ENCODE measurements at regions not wholly inside any gene's neighbourhood (a gene's known extent, or its start where the extent isn't known, plus 50 kb on each side); places are given as distances from the start of the nearest gene placed in this dataset.

DNA sequence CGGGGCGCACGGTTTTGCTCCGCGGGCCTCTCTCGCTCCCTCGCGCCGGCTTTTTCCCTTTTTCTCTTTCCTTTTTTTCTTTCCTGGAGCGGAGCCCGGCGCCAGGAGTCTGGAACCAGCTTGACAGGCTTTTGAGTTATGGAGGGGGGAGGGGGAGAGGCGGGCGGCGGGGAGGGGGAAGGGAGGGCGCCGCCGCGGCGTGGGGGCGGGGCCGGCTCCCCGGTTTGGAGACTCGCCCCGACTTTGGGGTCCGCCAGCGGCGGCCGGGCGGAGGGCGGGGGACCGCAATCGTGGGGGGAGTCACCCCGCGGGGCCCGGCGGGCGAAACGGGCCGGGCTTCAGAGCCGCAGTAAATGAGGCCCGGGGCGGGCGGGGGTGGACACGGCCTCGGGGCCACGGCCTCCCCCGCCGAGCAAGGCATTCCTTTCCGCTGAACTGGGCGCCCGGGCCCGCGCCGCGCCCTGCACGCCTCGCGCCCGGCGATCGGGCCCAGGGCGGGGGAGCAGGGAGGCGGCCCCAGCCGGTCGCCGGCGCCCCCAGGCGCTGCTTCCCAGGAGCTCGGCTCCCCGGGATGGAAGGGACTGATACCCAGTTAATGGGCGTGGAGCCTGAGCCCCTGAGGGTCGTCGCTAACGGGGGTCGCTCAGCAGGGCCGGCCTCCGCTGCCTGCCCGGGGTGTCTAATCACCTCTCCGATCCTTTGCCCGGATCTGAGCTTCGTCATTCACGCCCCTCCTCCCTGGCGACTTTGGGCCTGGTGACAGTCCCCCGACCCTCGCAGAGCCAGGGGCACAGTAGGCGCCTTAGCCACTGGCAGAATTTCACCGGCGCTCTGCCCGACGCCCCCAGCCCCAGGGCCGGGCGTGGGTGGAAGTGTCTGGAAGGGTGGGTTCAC lies 138.1 kb downstream of the C9orf50 start:
- peak overlapping the region; percentile 88 for H3K4me3 ChIP-seq
- ChIA-PET POLR2A (ENCODE audit: unreplicated experiment) (interaction anchor here (0.6 to 1.8 kb wide), 13 partner anchors 14 to 343 kb away, joined by 3 to 27 read pairs (median 7); partner anchors contain the start of gene IER5L), CTCF (interaction anchor here (0.5 to 1.2 kb wide), 8 partner anchors 12 to 444 kb away, joined by 3 to 9 read pairs (median 6); no protein-coding TSS in a partner anchor)
- H3K4me1 ChIP-seq (replicated peaks; ENCODE audit: insufficient read depth) = peaks cover 82% of the 10 kb centered on the region
- H3K9me2 ChIP-seq (ENCODE audit: insufficient read depth) = no peaks in the 10 kb centered on the region
- H3K4me2 ChIP-seq = peak overlapping the region; percentile 87
- no peak for TF ChIP-seq EZH2 (IDR thresholded peaks at IDR 0.05; ENCODE audit: low read depth)
- TF ChIP-seq, protein P1, sequence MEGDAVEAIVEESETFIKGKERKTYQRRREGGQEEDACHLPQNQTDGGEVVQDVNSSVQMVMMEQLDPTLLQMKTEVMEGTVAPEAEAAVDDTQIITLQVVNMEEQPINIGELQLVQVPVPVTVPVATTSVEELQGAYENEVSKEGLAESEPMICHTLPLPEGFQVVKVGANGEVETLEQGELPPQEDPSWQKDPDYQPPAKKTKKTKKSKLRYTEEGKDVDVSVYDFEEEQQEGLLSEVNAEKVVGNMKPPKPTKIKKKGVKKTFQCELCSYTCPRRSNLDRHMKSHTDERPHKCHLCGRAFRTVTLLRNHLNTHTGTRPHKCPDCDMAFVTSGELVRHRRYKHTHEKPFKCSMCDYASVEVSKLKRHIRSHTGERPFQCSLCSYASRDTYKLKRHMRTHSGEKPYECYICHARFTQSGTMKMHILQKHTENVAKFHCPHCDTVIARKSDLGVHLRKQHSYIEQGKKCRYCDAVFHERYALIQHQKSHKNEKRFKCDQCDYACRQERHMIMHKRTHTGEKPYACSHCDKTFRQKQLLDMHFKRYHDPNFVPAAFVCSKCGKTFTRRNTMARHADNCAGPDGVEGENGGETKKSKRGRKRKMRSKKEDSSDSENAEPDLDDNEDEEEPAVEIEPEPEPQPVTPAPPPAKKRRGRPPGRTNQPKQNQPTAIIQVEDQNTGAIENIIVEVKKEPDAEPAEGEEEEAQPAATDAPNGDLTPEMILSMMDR (conservative IDR thresholded peaks at IDR 0.05) = no peak
- no TSS peak for BruUV-seq (replicated peaks)
- H3F3A ChIP-seq (ENCODE audit: insufficient read depth, low read depth) = peaks cover 68% of the 10 kb centered on the region
- H3K27ac ChIP-seq = peak overlapping the region; percentile 99
- H3K79me2 ChIP-seq (ENCODE audit: low read depth) = peaks cover 10% of the 10 kb centered on the region
- intact Hi-C loops (cut with micrococcal nuclease; ENCODE audit: unreplicated experiment) = loop anchor here (1.0 to 10.0 kb wide), 12 partner anchors 22 to 458 kb away; partner anchors contain the start of genes IER5L, PTGES and SH3GLB2
- no peaks in the 10 kb centered on the region for H3K9me3 ChIP-seq (ENCODE audit: insufficient read depth, low read depth)
- peak overlapping the region; percentile 80 for H2AFZ ChIP-seq
- no peaks in the 10 kb centered on the region for H3K27me3 ChIP-seq (ENCODE audit: insufficient read depth, low read depth)
- no peaks in the 10 kb centered on the region for H4K20me1 ChIP-seq (ENCODE audit: insufficient read depth)
- DNase-seq = peak; percentile 69 to 92
- H3K36me3 ChIP-seq (ENCODE audit: low read depth) = no peaks in the 10 kb centered on the region

DNA sequence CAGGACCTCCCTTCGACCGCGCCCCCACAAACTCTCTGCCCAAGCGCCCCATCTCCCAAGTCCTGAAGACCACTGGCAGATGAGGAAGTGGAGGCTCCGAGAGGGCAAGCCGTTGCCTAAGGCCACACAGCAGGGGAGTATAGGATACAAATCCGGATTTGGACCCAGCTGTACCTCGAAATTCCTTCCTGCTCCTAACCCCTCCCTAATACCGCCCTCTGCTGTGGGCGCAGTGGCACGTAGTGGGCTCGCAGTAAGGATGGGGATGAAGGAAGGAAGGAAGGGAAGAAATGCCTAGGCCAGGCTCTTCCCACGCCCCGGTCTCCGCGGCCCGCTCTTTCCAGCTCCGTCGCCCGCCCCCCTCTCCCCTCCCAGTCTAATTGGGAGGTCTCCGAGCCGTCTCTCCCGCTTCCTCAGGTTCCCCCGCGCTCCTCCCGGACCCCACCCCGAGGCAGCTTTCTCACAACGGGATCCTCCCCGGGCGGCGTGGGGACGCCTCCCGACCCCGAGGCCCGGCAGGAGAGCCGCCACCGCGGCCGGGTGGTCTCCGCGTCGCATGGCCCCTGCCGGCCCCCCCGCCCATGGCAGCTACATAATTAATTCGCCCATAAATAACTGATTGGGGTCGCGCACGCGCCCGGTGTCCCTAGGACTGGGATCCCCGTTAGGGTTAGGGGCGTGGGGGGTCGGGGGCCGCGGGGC lies 138.9 kb downstream of the C9orf50 start:
- Histone ChIP-seq H3F3A (ENCODE audit: insufficient read depth, low read depth) (peaks cover 61% of the 10 kb centered on the region), H3K4me1 (replicated peaks; ENCODE audit: insufficient read depth) (peaks cover 77% of the 10 kb centered on the region), H3K27ac (peak overlapping the region; percentile 99), H3K4me3 (peak overlapping the region; percentile 88), H3K4me2 (peak overlapping the region; percentile 87), H4K20me1 (ENCODE audit: insufficient read depth) (no peaks in the 10 kb centered on the region), H3K36me3 (ENCODE audit: low read depth) (no peaks in the 10 kb centered on the region), H2AFZ (peak overlapping the region; percentile 80), H3K79me2 (ENCODE audit: low read depth) (peaks cover 10% of the 10 kb centered on the region), H3K27me3 (ENCODE audit: insufficient read depth, low read depth) (no peaks in the 10 kb centered on the region), H3K9me3 (ENCODE audit: insufficient read depth, low read depth) (no peaks in the 10 kb centered on the region), H3K9me2 (ENCODE audit: insufficient read depth) (no peaks in the 10 kb centered on the region)
- intact Hi-C loops (cut with micrococcal nuclease; ENCODE audit: unreplicated experiment) = loop anchor here (1.0 to 10.0 kb wide), 9 partner anchors 21 to 457 kb away; partner anchors contain the start of genes PTGES and SH3GLB2
- ChIA-PET POLR2A (ENCODE audit: unreplicated experiment) (interaction anchor here (0.6 to 1.1 kb wide), 3 partner anchors 22 to 304 kb away, joined by 3 to 17 read pairs (median 17); partner anchors contain the start of gene IER5L), CTCF (interaction anchor here (0.5 to 1.5 kb wide), 7 partner anchors 12 to 443 kb away, joined by 3 to 8 read pairs (median 5); no protein-coding TSS in a partner anchor)
- peak in 1 of 2 experiments; percentile 36 for DNase-seq
- BruUV-seq (replicated peaks) = TSS peak; percentile 34
- no peak for TF ChIP-seq EZH2 (IDR thresholded peaks at IDR 0.05; ENCODE audit: low read depth)
- TF ChIP-seq, protein P1 (conservative IDR thresholded peaks at IDR 0.05) = 0 out of 2 replicates have a peak, but pooled peaks have one; percentile 15

DNA sequence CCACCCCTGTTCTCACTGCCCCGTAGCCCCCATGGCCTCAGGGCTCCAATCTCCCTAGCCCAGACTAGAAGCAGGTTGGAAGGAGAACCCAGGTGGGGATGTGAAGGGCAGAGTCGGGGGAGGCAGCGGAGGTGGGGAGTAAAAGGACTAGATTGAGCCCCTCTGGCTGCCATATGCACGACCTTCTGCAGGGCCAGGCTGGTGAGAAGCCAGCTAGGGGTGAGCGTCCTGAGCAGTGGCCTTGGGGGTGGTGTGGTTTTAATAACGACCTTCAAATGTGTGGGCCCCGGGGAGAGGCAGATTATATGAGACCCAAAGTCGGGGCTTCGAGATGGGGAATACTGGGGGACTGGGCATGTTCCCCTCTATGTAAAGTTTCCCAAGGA lies 139.5 kb downstream of the C9orf50 start:
- no peaks in the 10 kb centered on the region for H3K36me3 ChIP-seq (ENCODE audit: low read depth)
- H3F3A ChIP-seq (ENCODE audit: insufficient read depth, low read depth) = peaks cover 56% of the 10 kb centered on the region
- peak overlapping the region; percentile 88; the same call in 1 of the 2 replicates for H3K4me3 ChIP-seq
- H3K4me1 ChIP-seq (replicated peaks; ENCODE audit: insufficient read depth) = peaks cover 77% of the 10 kb centered on the region
- no TSS peak for BruUV-seq (replicated peaks)
- no peaks in the 10 kb centered on the region for H3K9me3 ChIP-seq (ENCODE audit: insufficient read depth, low read depth)
- H3K9me2 ChIP-seq (ENCODE audit: insufficient read depth) = no peaks in the 10 kb centered on the region
- ChIA-PET CTCF (interaction anchor here (1.2 to 1.5 kb wide), 2 partner anchors 21 to 147 kb away, joined by 3 read pairs; no protein-coding TSS in a partner anchor), POLR2A (ENCODE audit: unreplicated experiment) (interaction anchor here (0.6 kb wide), 1 partner anchor 21 kb away, joined by 3 read pairs; no protein-coding TSS in a partner anchor)
- H3K4me2 ChIP-seq = peak overlapping the region; percentile 87
- no peak overlapping the region for H2AFZ ChIP-seq
- peak overlapping the region; percentile 99 for H3K27ac ChIP-seq
- no peak for DNase-seq
- H4K20me1 ChIP-seq (ENCODE audit: insufficient read depth) = no peaks in the 10 kb centered on the region
- no peak for TF ChIP-seq EZH2 (IDR thresholded peaks at IDR 0.05; ENCODE audit: low read depth)
- TF ChIP-seq, protein P1 (conservative IDR thresholded peaks at IDR 0.05) = no peak
- intact Hi-C loops (cut with micrococcal nuclease; ENCODE audit: unreplicated experiment) = loop anchor here (10.0 kb wide), 2 partner anchors 273 to 457 kb away; partner anchors contain the start of genes PTGES and SH3GLB2
- peaks cover 10% of the 10 kb centered on the region for H3K79me2 ChIP-seq (ENCODE audit: low read depth)
- H3K27me3 ChIP-seq (ENCODE audit: insufficient read depth, low read depth) = no peaks in the 10 kb centered on the region
